Neural cell (in vitro differentiated cells): ENCODE measurements at regions not wholly inside any gene's neighbourhood (a gene's known extent, or its start where the extent isn't known, plus 50 kb on each side); places are given as distances from the start of the nearest gene placed in this dataset.

ENCODE experiments used
- H2AFZ ChIP-seq: fragments of 200-600, 300-800 bp; sonication (generic), shearing (Covaris generic); 2 replicates; pipeline ENCODE4 v1.6.0; 2014; ENCODE audit warnings: low read depth, mild to moderate bottlenecking, antibody characterized with exemption, low read length, moderate library complexity
- H3F3A ChIP-seq: fragments of 200-600 bp; shearing (Covaris generic); 2 replicates; pipeline ENCODE4 v1.6.1; 2016; ENCODE audit warnings: mild to moderate bottlenecking, moderate library complexity, mixed read lengths, antibody characterized with exemption, low read length; ENCODE audit not compliant: insufficient read depth, poor library complexity, severe bottlenecking
- H3K27ac ChIP-seq: fragments of 200-600, 300-800 bp; sonication (generic), shearing (Covaris generic); 2 replicates; pipeline ENCODE4 v1.5.1; 2014; ENCODE audit warnings: mild to moderate bottlenecking, low read length, moderate library complexity
- H3K27me3 ChIP-seq: fragments of 300-800, 200-600 bp; sonication (generic), shearing (Covaris generic); 2 replicates; pipeline ENCODE4 v1.6.0; 2014; ENCODE audit warnings: mild to moderate bottlenecking, low read depth, low read length, moderate library complexity; ENCODE audit not compliant: insufficient read depth
- H3K36me3 ChIP-seq: fragments of 300-800, 200-600 bp; sonication (generic), shearing (Covaris generic); 2 replicates; pipeline ENCODE4 v1.5.1; 2014; ENCODE audit warnings: mild to moderate bottlenecking, antibody characterized with exemption, low read length, moderate library complexity; ENCODE audit not compliant: insufficient read depth
- H3K4me2 ChIP-seq: fragments of 300-800, 200-600 bp; sonication (generic), shearing (Covaris generic); 2 replicates; pipeline ENCODE4 v1.6.0; 2014; ENCODE audit warnings: mild to moderate bottlenecking, low read length
- H3K4me3 ChIP-seq: fragments of 300-800, 200-600 bp; sonication (generic), shearing (Covaris generic); 2 replicates; pipeline ENCODE4 v1.5.1; 2014; ENCODE audit warnings: mild to moderate bottlenecking, low read length, moderate library complexity
- H3K79me2 ChIP-seq: fragments of 200-600 bp; shearing (Covaris generic); replicated peaks from 2 replicates; pipeline ENCODE4 v1.6.0; 2014; ENCODE audit warnings: mild to moderate bottlenecking, low read length, moderate library complexity; ENCODE audit not compliant: insufficient read depth
- H3K9ac ChIP-seq: fragments of 300-800, 200-600 bp; sonication (generic), shearing (Covaris generic); 2 replicates; pipeline ENCODE4 v1.6.1; 2016; ENCODE audit warnings: mild to moderate bottlenecking, low read length, mixed read lengths
- H3K9me2 ChIP-seq: fragments of 200-600 bp; shearing (Covaris generic); 2 replicates; pipeline ENCODE4 v1.6.1; 2016; ENCODE audit warnings: mild to moderate bottlenecking, low read length, mixed read lengths; ENCODE audit not compliant: insufficient read depth
- H3K9me3 ChIP-seq: fragments of 200-600, 300-800 bp; sonication (generic), shearing (Covaris generic); 2 replicates; pipeline ENCODE4 v1.6.1; 2016; ENCODE audit warnings: mild to moderate bottlenecking, mixed run types, low read length, moderate library complexity, mixed read lengths
- H4K20me1 ChIP-seq: fragments of 200-600 bp; shearing (Covaris generic); 2 replicates; pipeline ENCODE4 v1.6.1; 2016; ENCODE audit warnings: mild to moderate bottlenecking, mixed run types; ENCODE audit not compliant: insufficient read depth
- CTCF ChIP-seq: fragments of 450-650 bp; IDR thresholded peaks from 2 replicates; pipeline ENCODE4 v1.5.1; 2014; ENCODE audit warnings: antibody characterized with exemption, mild to moderate bottlenecking, moderate library complexity; ENCODE audit not compliant: poor library complexity, severe bottlenecking
- EP300 ChIP-seq: fragments of 450-650 bp; conservative IDR thresholded peaks from 2 replicates; pipeline ENCODE4 v1.6.1; 2014; ENCODE audit warnings: antibody characterized with exemption, mild to moderate bottlenecking, moderate library complexity; ENCODE audit not compliant: poor library complexity, severe bottlenecking
- EZH2 ChIP-seq: fragments of 200-600, 300-800 bp; shearing (Covaris generic), sonication (generic); IDR thresholded peaks from 2 replicates; pipeline ENCODE4 v1.6.1; 2014; ENCODE audit warnings: antibody characterized with exemption, low read length, borderline replicate concordance, mild to moderate bottlenecking; ENCODE audit not compliant: insufficient read depth, poor library complexity, severe bottlenecking
- MXI1 ChIP-seq: fragments of 450-650 bp; conservative IDR thresholded peaks from 2 replicates; pipeline ENCODE4 v1.6.1; 2014; ENCODE audit warnings: antibody characterized with exemption, mild to moderate bottlenecking; ENCODE audit not compliant: poor library complexity, severe bottlenecking
- POLR2AphosphoS5 ChIP-seq: IDR thresholded peaks from 2 replicates; pipeline ENCODE4 v1.6.1; 2012
- RAD21 ChIP-seq: fragments of 450-650 bp; conservative IDR thresholded peaks from 2 replicates; pipeline ENCODE4 v1.6.1; 2014; ENCODE audit warnings: antibody characterized with exemption, mild to moderate bottlenecking, moderate library complexity
- REST ChIP-seq: IDR thresholded peaks from 2 replicates; pipeline ENCODE4 v1.6.1; 2012; ENCODE audit warnings: borderline replicate concordance
- SMC3 ChIP-seq: fragments of 450-650 bp; conservative IDR thresholded peaks from 2 replicates; pipeline ENCODE4 v1.6.1; 2014; ENCODE audit warnings: antibody characterized with exemption, mild to moderate bottlenecking, moderate library complexity; ENCODE audit not compliant: poor library complexity
- TAF1 ChIP-seq: IDR thresholded peaks from 2 replicates; pipeline ENCODE4 v1.6.1; 2012; ENCODE audit warnings: low read depth

GRCh38 chr6:137701942-137702341 is 165.1 kb upstream of the TNFAIP3 start:
- Histone ChIP-seq H3K9me3 (no peaks in the 10 kb centered on the region), H3F3A (no peaks in the 10 kb centered on the region), H3K9ac (no peak overlapping the region), H3K36me3 (no peaks in the 10 kb centered on the region), H3K4me3 (no peak overlapping the region), H3K9me2 (no peaks in the 10 kb centered on the region), H2AFZ (no peak overlapping the region), H3K79me2 (no peaks in the 10 kb centered on the region), H3K4me2 (no peak overlapping the region), H3K27ac (no peak overlapping the region), H3K27me3 (no peaks in the 10 kb centered on the region), H4K20me1 (no peaks in the 10 kb centered on the region)
- no peak for TF ChIP-seq POLR2AphosphoS5
- TF ChIP-seq RAD21 = no peak
- TF ChIP-seq TAF1 = no peak
- no peak for TF ChIP-seq MXI1
- TF ChIP-seq EP300 = no peak
- no peak for TF ChIP-seq REST
- no peak for TF ChIP-seq EZH2
- no peak for TF ChIP-seq CTCF
- no peak for TF ChIP-seq SMC3

- Histone ChIP-seq H3K27me3 (no peaks in the 10 kb centered on the region), H3K36me3 (no peaks in the 10 kb centered on the region), H3F3A (no peaks in the 10 kb centered on the region), H2AFZ (no peak overlapping the region), H3K27ac (no peak overlapping the region), H3K4me2 (no peak overlapping the region), H4K20me1 (no peaks in the 10 kb centered on the region), H3K79me2 (no peaks in the 10 kb centered on the region), H3K4me3 (no peak overlapping the region), H3K9me3 (no peaks in the 10 kb centered on the region), H3K9ac (no peak overlapping the region), H3K9me2 (no peaks in the 10 kb centered on the region)
- no peak for TF ChIP-seq REST
- TF ChIP-seq EP300 = no peak
- no peak for TF ChIP-seq POLR2AphosphoS5
- no peak for TF ChIP-seq SMC3
- TF ChIP-seq MXI1 = no peak
- no peak for TF ChIP-seq RAD21
- TF ChIP-seq EZH2 = no peak
- no peak for TF ChIP-seq TAF1
- TF ChIP-seq CTCF = no peak
Observed at GRCh38 chr6:137702791-137703424, 164.2 kb upstream of the TNFAIP3 start.
